Adrenal gland (tissue), 5 donors: ENCODE measurements at regions not wholly inside any gene's neighbourhood (a gene's known extent, or its start where the extent isn't known, plus 50 kb on each side); places are given as distances from the start of the nearest gene placed in this dataset.

ENCODE experiments used
- CTCF ChIP-seq, 6 experiments: fragments of 450-650 bp in 4 of 6; fragments of 200-600 bp in 2 of 6; sonication (generic) in 1 of 6; IDR thresholded peaks; 1 replicate in 5 of 6; 2 replicates in 1 of 6; pipeline versions ENCODE4 v1.5.1 to v1.8.0; 2016 to 2021; ENCODE audit warnings: antibody characterized with exemption in 6 of 6, mild to moderate bottlenecking in 2 of 6, moderate library complexity in 1 of 6
- POLR2A ChIP-seq, 2 donors: fragments of 450-650 bp; IDR thresholded peaks; one replicate each; pipeline ENCODE4 v1.6.1; 2017; ENCODE audit warnings: antibody characterized with exemption in 2 of 2, mild to moderate bottlenecking in 2 of 2, moderate library complexity in 1 of 2
- donor health status: DM: no; HTN: no; CAD: no.

DNA sequence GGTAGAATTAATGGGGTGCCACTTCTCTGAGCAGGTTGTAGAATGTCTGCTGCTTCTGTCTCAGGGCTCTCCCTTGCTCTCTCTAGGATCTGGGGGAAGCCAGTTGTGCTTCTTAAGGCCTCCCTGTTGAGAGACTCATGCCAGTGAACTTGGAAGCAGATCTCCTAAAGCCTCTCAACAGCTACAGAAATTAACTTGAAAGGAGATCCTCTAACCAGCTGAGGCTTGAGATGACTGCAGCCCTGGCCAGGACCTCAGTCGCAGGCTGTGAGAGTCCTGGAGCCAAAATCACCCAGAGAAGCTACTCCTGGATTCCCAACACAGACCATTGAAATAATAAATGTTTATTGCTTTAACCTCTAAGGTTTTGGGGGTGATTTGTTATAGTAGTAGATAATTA is 180.2 kb upstream of the MARCKS start:
- TF ChIP-seq CTCF (IDR thresholded peaks at IDR 0.05) (no peak), POLR2A (IDR thresholded peaks at IDR 0.05) (no peak)
